ENCODE measurements at regions not wholly inside any gene's neighbourhood (a gene's known extent, or its start where the extent isn't known, plus 50 kb on each side); places are given as distances from the start of the nearest gene placed in this dataset.

- no peak for TF ChIP-seq POLR2A (IDR thresholded peaks at IDR 0.05; ENCODE audit: low read depth, low read length)
- no peak for TF ChIP-seq CTCF (IDR thresholded peaks at IDR 0.05; ENCODE audit: extremely low read depth in 1 of 2, insufficient read depth in 1 of 2, low read depth in 1 of 2, low read length in 2 of 2)
- TF ChIP-seq EZH2 (IDR thresholded peaks at IDR 0.05; ENCODE audit: borderline replicate concordance, low read depth, low read length, severe bottlenecking) = no peak
- TF ChIP-seq FOS (IDR thresholded peaks at IDR 0.05; ENCODE audit: borderline replicate concordance, insufficient read depth, low read length) = no peak
- no peak for TF ChIP-seq POLR2AphosphoS5 (IDR thresholded peaks at IDR 0.05; ENCODE audit: insufficient read depth, low read depth, low read length)
- no peak for TF ChIP-seq MAX (IDR thresholded peaks at IDR 0.05; ENCODE audit: insufficient read depth, insufficient read length)
These were observed 535.1 kb downstream of the FAT4 start for GRCh38 chr4:125849869-125850268.
